Stimulated activated memory B cell treated with anti-CD40 and anti-IgM and Interleukin-4, amounts not matched to agents 10 μg/mL and 1 μg/mL and 100 μg/mL, for 72 hours (primary cell): ENCODE measurements at regions not wholly inside any gene's neighbourhood (a gene's known extent, or its start where the extent isn't known, plus 50 kb on each side); places are given as distances from the start of the nearest gene placed in this dataset.

Source experiments
- ATAC-seq: fragments of 150-1000 bp; cut with Tn5 transposase; 2 replicates; pipeline ENCODE4 v1.10.0; 2021
- H3K27ac Mint-ChIP-seq: one replicate; pipeline ENCODE4 v1.8.0; 2022; ENCODE audit warnings: mild to moderate bottlenecking, mixed read lengths
- H3K27me3 Mint-ChIP-seq: one replicate; pipeline ENCODE4 v1.8.0; 2022; ENCODE audit warnings: mixed read lengths
- H3K36me3 Mint-ChIP-seq: one replicate; pipeline ENCODE4 v1.8.0; 2022; ENCODE audit warnings: mixed read lengths
- H3K4me1 Mint-ChIP-seq: one replicate; pipeline ENCODE4 v1.8.0; 2022; ENCODE audit warnings: mixed read lengths
- H3K4me3 Mint-ChIP-seq: one replicate; pipeline ENCODE4 v1.8.0; 2022; ENCODE audit warnings: mild to moderate bottlenecking, moderate library complexity, mixed read lengths
- H3K9me3 Mint-ChIP-seq: one replicate; pipeline ENCODE4 v1.8.0; 2022; ENCODE audit warnings: mixed read lengths

DNA sequence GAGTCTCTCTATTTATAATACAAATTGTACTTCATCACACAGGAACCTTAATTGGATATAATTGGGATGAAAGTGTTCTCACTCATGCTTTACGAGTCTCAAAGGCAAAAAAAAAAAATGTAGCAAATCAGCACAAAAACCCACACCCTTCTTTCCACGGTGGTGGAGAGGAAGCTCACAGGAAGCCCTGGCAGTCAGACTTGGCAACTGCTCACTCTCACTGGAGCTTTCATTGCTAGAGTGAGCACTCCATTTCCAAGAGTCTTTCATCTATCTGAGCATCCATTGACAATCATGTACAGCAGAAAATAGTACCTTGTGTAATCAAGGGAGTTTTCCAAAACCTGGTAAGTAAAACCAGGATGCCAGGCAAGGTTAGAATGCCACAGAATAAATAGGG is 2159.4 kb upstream of the AGA start:
- Mint-ChIP-seq H3K27ac (no peak overlapping the region), H3K4me1 (no peaks in the 10 kb centered on the region), H3K4me3 (no peak overlapping the region), H3K27me3 (no peaks in the 10 kb centered on the region), H3K36me3 (no peaks in the 10 kb centered on the region), H3K9me3 (no peaks in the 10 kb centered on the region)
- ATAC-seq: no peak

- H3K4me1 Mint-ChIP-seq: no peaks in the 10 kb centered on the region
- no peaks in the 10 kb centered on the region for H3K9me3 Mint-ChIP-seq
- no peak for ATAC-seq
- H3K27ac Mint-ChIP-seq: no peak overlapping the region
- H3K36me3 Mint-ChIP-seq: no peaks in the 10 kb centered on the region
- H3K4me3 Mint-ChIP-seq: no peak overlapping the region
- no peaks in the 10 kb centered on the region for H3K27me3 Mint-ChIP-seq
Observed at GRCh38 chr4:179605196-179605595, 2163.0 kb upstream of the AGA start.

DNA sequence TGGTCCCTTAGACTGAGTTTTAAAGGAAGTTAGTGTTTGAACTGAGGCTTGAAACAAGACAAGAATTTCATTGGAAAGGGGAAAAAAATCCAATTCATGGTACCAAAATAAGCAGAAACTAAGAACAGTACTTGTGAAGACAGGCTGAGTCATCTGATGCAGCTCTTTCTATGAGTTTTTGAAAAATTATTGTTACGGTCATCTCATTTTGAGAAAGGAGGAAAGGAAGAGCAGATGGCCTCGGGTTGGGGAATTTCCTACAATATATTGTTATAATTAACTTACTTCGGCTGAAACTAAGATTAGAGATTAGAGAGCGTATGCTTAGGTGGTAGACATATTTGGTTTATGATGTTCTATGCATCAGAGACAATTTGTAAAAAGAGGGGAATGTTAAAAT is 2164.8 kb upstream of the AGA start:
- Mint-ChIP-seq H3K27ac (no peak overlapping the region), H3K4me1 (no peaks in the 10 kb centered on the region), H3K9me3 (no peaks in the 10 kb centered on the region), H3K36me3 (no peaks in the 10 kb centered on the region), H3K4me3 (no peak overlapping the region), H3K27me3 (no peaks in the 10 kb centered on the region)
- ATAC-seq: no peak

DNA sequence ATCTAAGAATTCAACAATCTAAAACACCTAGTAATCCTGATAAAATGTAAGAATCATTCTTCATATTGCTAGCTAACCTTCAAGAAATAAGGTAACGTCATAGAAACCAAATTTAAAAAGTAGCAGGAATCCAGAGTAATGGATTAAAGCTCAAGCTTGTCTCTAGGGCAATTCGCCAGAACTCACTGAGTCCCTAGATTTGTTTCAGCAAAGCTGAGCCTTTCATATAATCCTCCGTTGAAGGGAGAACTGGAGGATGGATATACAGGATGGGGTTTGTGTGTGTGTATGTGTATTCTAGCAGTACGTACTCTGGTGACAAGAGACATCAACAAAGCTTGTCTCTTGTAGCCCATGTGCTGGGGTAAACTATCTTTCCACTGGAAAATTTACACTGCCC is 2173.5 kb upstream of the AGA start:
- no peak for ATAC-seq
- Mint-ChIP-seq H3K27ac (no peak overlapping the region), H3K4me3 (no peak overlapping the region), H3K4me1 (no peaks in the 10 kb centered on the region), H3K27me3 (no peaks in the 10 kb centered on the region), H3K36me3 (no peaks in the 10 kb centered on the region), H3K9me3 (peaks cover 5% of the 10 kb centered on the region)

DNA sequence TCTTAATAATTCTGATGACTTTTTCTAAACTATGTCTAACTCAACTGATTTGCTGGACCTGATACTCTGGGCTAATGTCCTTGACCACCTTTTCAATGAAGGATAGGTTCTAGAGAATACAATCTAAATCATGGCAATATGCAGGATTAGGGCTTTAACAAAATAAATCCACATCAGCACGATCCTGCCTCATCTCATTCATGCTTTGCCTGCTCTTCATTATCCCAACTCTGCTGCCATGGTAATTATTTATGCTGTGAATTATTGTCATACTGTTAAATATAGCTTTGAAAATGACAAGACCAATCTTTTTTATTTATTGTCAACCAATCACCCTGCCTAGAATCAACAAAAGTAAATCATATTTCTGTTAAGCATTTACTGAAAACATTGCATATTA is 2176.7 kb upstream of the AGA start:
- no peaks in the 10 kb centered on the region for H3K27me3 Mint-ChIP-seq
- no peaks in the 10 kb centered on the region for H3K4me1 Mint-ChIP-seq
- no peaks in the 10 kb centered on the region for H3K9me3 Mint-ChIP-seq
- H3K27ac Mint-ChIP-seq: no peak overlapping the region
- H3K36me3 Mint-ChIP-seq: no peaks in the 10 kb centered on the region
- H3K4me3 Mint-ChIP-seq: no peak overlapping the region
- ATAC-seq: no peak

DNA sequence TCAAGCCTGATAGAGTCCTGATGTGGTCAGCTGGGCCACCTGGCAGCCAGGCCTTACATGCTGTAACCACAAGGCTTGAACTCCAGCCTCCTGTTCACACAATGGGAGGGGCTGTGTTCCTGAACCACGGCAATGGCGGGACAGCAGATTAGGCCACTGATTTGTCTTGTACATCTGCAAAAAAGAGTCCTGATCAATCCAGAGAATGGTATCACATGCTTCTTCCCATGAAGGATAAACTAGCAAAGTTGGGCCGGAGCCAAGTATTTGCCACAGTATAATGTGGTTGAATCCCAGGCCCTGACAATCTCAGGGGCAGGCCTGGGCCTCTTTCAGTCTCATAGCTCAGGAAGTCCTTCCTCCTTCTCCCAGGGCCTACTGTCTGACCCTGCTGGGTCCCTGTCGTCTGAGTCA is 2182.5 kb upstream of the AGA start:
- Mint-ChIP-seq H3K36me3 (no peaks in the 10 kb centered on the region), H3K4me3 (no peak overlapping the region), H3K27ac (no peak overlapping the region), H3K9me3 (no peaks in the 10 kb centered on the region), H3K4me1 (no peaks in the 10 kb centered on the region), H3K27me3 (no peaks in the 10 kb centered on the region)
- ATAC-seq: no peak

DNA sequence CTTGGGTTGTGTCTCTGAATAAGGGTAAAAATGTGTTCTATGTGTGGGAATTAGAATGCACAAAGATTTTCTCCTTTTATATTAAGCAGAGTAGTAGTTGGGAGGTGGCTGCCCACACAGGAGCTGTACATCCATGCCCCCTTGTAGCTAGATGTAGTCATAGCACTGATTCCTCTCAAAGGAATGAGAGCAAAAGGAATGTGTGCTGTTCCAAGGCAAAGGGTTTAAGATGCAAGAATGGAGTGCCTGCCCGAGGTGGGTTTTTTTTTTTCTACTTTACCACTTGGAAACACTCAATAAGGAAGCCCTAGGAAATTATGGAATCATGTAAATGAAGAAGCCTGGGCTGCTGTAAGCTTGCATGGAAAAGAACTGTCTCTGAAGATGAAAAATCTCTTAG is 2183.2 kb upstream of the AGA start:
- H3K4me3 Mint-ChIP-seq: no peak overlapping the region
- no peak for ATAC-seq
- H3K27ac Mint-ChIP-seq: no peak overlapping the region
- H3K4me1 Mint-ChIP-seq: no peaks in the 10 kb centered on the region
- H3K36me3 Mint-ChIP-seq: no peaks in the 10 kb centered on the region
- no peaks in the 10 kb centered on the region for H3K27me3 Mint-ChIP-seq
- no peaks in the 10 kb centered on the region for H3K9me3 Mint-ChIP-seq

- Mint-ChIP-seq H3K27ac (no peak overlapping the region), H3K4me3 (no peak overlapping the region), H3K36me3 (no peaks in the 10 kb centered on the region), H3K9me3 (no peaks in the 10 kb centered on the region), H3K4me1 (no peaks in the 10 kb centered on the region), H3K27me3 (no peaks in the 10 kb centered on the region)
- ATAC-seq: no peak
Observed at GRCh38 chr4:179626687-179627086, 2184.4 kb upstream of the AGA start.

GRCh38 chr4:179631321-179631720 is 2189.1 kb upstream of the AGA start:
- ATAC-seq: no peak

DNA sequence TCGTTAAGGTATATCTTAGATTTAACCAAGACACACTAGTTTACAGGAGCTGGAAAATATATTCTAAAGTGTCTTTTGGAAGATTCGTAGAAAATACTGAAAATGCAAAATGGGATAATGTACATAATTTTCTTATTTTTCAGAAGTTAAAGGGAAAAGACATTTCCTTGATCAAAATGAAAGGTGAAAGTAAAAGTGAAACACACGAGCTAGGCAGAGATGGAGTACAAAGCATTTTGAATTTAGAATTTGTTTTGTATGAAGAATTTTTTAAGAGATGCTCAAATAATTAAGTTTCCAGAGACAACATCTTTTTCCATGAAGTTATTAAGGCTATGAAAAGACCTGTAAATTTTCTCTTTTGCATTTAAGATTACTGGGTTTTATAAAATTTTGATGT is 2192.6 kb upstream of the AGA start:
- Mint-ChIP-seq H3K27ac (no peak overlapping the region), H3K4me1 (no peaks in the 10 kb centered on the region), H3K27me3 (no peaks in the 10 kb centered on the region), H3K9me3 (peaks cover 5% of the 10 kb centered on the region), H3K4me3 (no peak overlapping the region), H3K36me3 (no peaks in the 10 kb centered on the region)
- ATAC-seq: no peak

More at GRCh38 chr4:179631321-179631720, 2189.1 kb upstream of the AGA start:
- Mint-ChIP-seq H3K36me3 (no peaks in the 10 kb centered on the region), H3K4me1 (no peaks in the 10 kb centered on the region), H3K27me3 (no peaks in the 10 kb centered on the region), H3K4me3 (no peak overlapping the region), H3K27ac (no peak overlapping the region), H3K9me3 (peaks cover 2% of the 10 kb centered on the region)

DNA sequence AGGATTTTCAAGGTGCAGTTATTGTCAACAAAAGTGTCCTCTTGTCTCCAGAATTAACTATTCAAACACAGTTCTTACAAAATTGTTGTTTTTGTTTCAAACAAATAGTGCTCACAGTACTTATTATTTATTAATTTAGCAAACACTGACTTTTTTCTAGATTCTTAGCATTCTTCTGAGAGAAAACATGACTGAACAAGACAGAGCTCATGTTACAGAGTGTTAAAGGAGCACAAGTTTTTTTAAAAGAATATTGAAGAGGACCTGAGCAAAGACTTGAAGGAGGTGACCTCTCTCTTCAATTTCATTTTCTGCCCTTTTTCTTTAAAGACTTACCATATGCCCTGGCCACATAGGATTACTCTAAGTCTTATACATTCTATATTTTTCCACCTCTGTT is 2220.3 kb upstream of the AGA start:
- ATAC-seq: no peak
- Mint-ChIP-seq H3K4me3 (no peak overlapping the region), H3K36me3 (no peaks in the 10 kb centered on the region), H3K9me3 (peaks cover 9% of the 10 kb centered on the region), H3K27ac (no peak overlapping the region), H3K27me3 (no peaks in the 10 kb centered on the region), H3K4me1 (no peaks in the 10 kb centered on the region)

GRCh38 chr4:179663641-179664429 is 2221.6 kb upstream of the AGA start:
- peaks cover 9% of the 10 kb centered on the region for H3K9me3 Mint-ChIP-seq
- no peaks in the 10 kb centered on the region for H3K27me3 Mint-ChIP-seq
- peak; percentile 34 for ATAC-seq
- H3K27ac Mint-ChIP-seq: no peak overlapping the region
- H3K4me3 Mint-ChIP-seq: no peak overlapping the region
- H3K36me3 Mint-ChIP-seq: no peaks in the 10 kb centered on the region
- H3K4me1 Mint-ChIP-seq: no peaks in the 10 kb centered on the region

DNA sequence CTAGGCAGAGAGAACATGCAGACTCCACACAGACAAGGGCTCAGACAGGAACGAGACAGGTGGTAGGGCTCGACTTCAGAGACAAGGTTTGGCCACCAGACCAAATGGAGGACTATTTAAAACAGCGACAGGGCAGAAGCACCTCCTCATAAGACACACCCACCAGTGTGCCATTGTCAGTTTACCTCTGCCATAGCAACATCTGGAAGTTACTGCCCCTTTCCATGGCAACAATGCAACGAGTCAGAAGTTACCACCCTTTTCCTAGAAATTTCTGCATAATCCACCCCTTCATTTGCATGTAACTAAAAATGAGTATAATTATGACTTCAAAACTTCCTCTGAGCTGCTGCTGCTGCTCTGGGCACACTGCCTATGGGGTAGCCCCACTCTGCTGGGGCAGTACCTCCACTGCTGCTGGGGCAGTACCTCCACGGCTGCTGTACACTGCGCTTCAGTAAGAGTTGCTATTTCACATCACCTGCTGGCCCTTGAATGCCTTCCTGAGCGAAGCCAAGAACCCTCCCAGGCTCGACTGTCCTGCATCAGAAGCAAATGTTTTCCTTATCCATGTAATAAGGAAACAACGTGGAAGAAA is 2222.3 kb upstream of the AGA start:
- no peak for ATAC-seq
- Mint-ChIP-seq H3K4me1 (no peaks in the 10 kb centered on the region), H3K9me3 (peaks cover 9% of the 10 kb centered on the region), H3K36me3 (no peaks in the 10 kb centered on the region), H3K4me3 (no peak overlapping the region), H3K27ac (no peak overlapping the region), H3K27me3 (no peaks in the 10 kb centered on the region)

GRCh38 chr4:179666226-179666625 is 2224.0 kb upstream of the AGA start:
- H3K27ac Mint-ChIP-seq: no peak overlapping the region
- ATAC-seq: no peak
- H3K27me3 Mint-ChIP-seq: no peaks in the 10 kb centered on the region
- H3K9me3 Mint-ChIP-seq: peaks cover 9% of the 10 kb centered on the region
- H3K36me3 Mint-ChIP-seq: no peaks in the 10 kb centered on the region
- no peaks in the 10 kb centered on the region for H3K4me1 Mint-ChIP-seq
- no peak overlapping the region for H3K4me3 Mint-ChIP-seq

DNA sequence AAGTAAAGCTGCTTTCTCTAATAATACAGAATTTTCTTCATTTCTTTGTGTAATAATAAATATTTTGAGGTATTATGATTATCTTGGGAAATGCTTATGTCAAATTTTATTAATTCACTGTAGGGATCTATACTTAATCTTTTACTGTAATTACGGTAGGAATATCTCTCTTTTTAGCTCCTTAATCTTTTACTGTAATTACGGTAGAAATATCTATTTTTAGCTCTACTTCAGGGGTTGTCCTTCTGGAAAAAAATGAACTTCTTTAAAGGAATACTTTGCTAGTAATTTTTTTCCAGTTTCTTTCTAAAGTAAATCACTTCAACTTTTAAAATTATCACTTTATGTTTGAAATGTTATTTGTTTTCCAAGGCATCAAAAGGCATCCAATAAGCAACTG is 2229.4 kb upstream of the AGA start:
- Mint-ChIP-seq H3K27ac (no peak overlapping the region), H3K4me1 (no peaks in the 10 kb centered on the region), H3K36me3 (no peaks in the 10 kb centered on the region), H3K27me3 (no peaks in the 10 kb centered on the region), H3K4me3 (no peak overlapping the region), H3K9me3 (peaks cover 3% of the 10 kb centered on the region)
- no peak for ATAC-seq

- Mint-ChIP-seq H3K4me3 (no peak overlapping the region), H3K9me3 (peaks cover 17% of the 10 kb centered on the region), H3K27me3 (no peaks in the 10 kb centered on the region), H3K27ac (no peak overlapping the region), H3K36me3 (no peaks in the 10 kb centered on the region), H3K4me1 (no peaks in the 10 kb centered on the region)
- no peak for ATAC-seq
Observed at GRCh38 chr4:179678093-179678814, 2236.0 kb upstream of the AGA start.
